Esophagus muscularis mucosa (tissue), 4 donors: ENCODE measurements at regions not wholly inside any gene's neighbourhood (a gene's known extent, or its start where the extent isn't known, plus 50 kb on each side); places are given as distances from the start of the nearest gene placed in this dataset.
A peak's percentile ranks its signal among the peaks of the same experiment; 100 is the strongest.

Experiments
- DNase-seq: peaks from one replicate; pipeline ENCODE4 v3.0.0-alpha.2; 2017; ENCODE audit errors: extremely low spot score
- H3K27ac ChIP-seq, 4 donors: fragments of 200-600 bp; sonication (generic); replicated peaks in 1 of 4; 1 replicate in 3 of 4; 2 replicates in 1 of 4; pipeline ENCODE4 v1.5.1; 2016 to 2019; ENCODE audit warnings: mild to moderate bottlenecking in 1 of 4
- H3K27me3 ChIP-seq, 4 donors: fragments of 200-600 bp; sonication (generic); one replicate each; pipeline versions ENCODE4 v1.5.1 to v1.6.0; 2016 to 2019
- H3K36me3 ChIP-seq, 4 donors: fragments of 200-600 bp; sonication (generic); one replicate each; pipeline ENCODE4 v1.5.1; 2016 to 2019
- H3K4me1 ChIP-seq, 4 donors: fragments of 200-600 bp; sonication (generic); one replicate each; pipeline ENCODE4 v1.5.1; 2016 to 2019
- H3K4me3 ChIP-seq, 4 donors: fragments of 200-600 bp; sonication (generic); 1 replicate in 2 of 4; 2 replicates in 2 of 4; pipeline ENCODE4 v1.5.1; 2016 to 2019; ENCODE audit warnings: mild to moderate bottlenecking in 4 of 4, moderate library complexity in 1 of 4
- H3K9me3 ChIP-seq, 4 donors: fragments of 200-600 bp; sonication (generic); 1 replicate in 3 of 4; 2 replicates in 1 of 4; pipeline ENCODE4 v1.5.1; 2016 to 2019
- CTCF ChIP-seq, 3 experiments: fragments of 200-600 bp in 2 of 3; fragments of 450-650 bp in 1 of 3; sonication (generic) in 2 of 3; IDR thresholded peaks; one replicate each; pipeline ENCODE4 v1.5.1; 2017 to 2019; ENCODE audit warnings: antibody characterized with exemption in 3 of 3, mild to moderate bottlenecking in 2 of 3, moderate library complexity in 1 of 3
- EP300 ChIP-seq: sonication (generic); formaldehyde crosslinking; IDR thresholded peaks from one replicate; pipeline ENCODE4 v1.6.1; 2017; ENCODE audit warnings: antibody characterized with exemption
- POLR2A ChIP-seq: fragments of 450-650 bp; IDR thresholded peaks from one replicate; pipeline ENCODE4 v1.6.1; 2017; ENCODE audit warnings: antibody characterized with exemption, moderate library complexity, mild to moderate bottlenecking, low read depth
- POLR2AphosphoS5 ChIP-seq, 2 donors: sonication (generic); formaldehyde crosslinking; IDR thresholded peaks; one replicate each; pipeline ENCODE4 v1.6.1; 2017; ENCODE audit warnings: antibody characterized with exemption in 2 of 2
- WGBS: methylation state at CpG from one replicate; pipeline ENCODE4 v1.1.5; 2018; 5-methylcytosine and 5-hydroxymethylcytosine counted together
- intact Hi-C: fragments of 100-400 bp; cut with DNase I; formaldehyde crosslinking; loops from one replicate; pipeline ENCODE4 v1.15.1; 2023

- Histone ChIP-seq H3K36me3 (no peaks in the 10 kb centered on the region), H3K9me3 (no peaks in the 10 kb centered on the region), H3K27me3 (peaks cover 0 to 4% (median 0%) of the 10 kb centered on the region in 4 donors), H3K27ac (no peak overlapping the region), H3K4me3 (no peak overlapping the region), H3K4me1 (no peaks in the 10 kb centered on the region)
- intact Hi-C loops, result no loop called here
- WGBS, result 98% methylated on average over 2 of the region's 2 CpGs
- peak; percentile 53 for DNase-seq
- no peak for TF ChIP-seq EP300
Measured at GRCh38 chr11:11750017-11750878, 91.5 kb upstream of the USP47 start.

- peak; percentile 21 for DNase-seq
- Histone ChIP-seq H3K4me1 (no peaks in the 10 kb centered on the region), H3K36me3 (no peaks in the 10 kb centered on the region), H3K27me3 (no peaks in the 10 kb centered on the region), H3K27ac (no peak overlapping the region), H3K4me3 (no peak overlapping the region), H3K9me3 (no peaks in the 10 kb centered on the region)
- TF ChIP-seq EP300 (no peak), POLR2AphosphoS5 (IDR thresholded peaks at IDR 0.05) (no peak), POLR2A (no peak), CTCF (IDR thresholded peaks at IDR 0.05) (no peak)
- intact Hi-C loops, result no loop called here
- 91% methylated on average over 4 of the region's 4 CpGs for WGBS
Measured at GRCh38 chr11:11748706-11749365, 92.9 kb upstream of the USP47 start.

DNA sequence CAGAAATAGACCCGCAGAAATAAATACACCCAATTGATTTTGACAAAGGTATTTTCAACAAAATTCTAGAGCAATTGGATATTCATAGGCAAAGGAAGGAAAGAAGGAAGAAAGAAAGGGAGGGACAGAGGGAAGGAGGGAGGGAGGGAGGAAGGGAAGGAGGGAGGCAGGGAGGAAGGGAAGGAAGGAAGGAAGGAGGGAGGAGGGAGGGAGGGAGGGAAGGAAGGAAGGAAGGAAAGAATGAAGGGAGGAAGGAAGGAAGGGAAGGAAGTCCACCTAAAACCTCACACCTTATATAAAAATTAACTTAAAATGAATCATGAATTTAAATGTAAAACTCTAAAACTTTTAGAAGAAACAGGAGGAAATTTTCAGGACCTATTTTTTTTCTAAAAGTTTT lies 94.2 kb upstream of the USP47 start:
- Histone ChIP-seq H3K27me3 (no peaks in the 10 kb centered on the region), H3K4me1 (no peaks in the 10 kb centered on the region), H3K27ac (no peak overlapping the region), H3K9me3 (no peaks in the 10 kb centered on the region), H3K36me3 (no peaks in the 10 kb centered on the region), H3K4me3 (no peak overlapping the region)
- intact Hi-C loops, result no loop called here
- TF ChIP-seq CTCF (IDR thresholded peaks at IDR 0.05), result no peak
- no peak for TF ChIP-seq POLR2A
- TF ChIP-seq POLR2AphosphoS5 (IDR thresholded peaks at IDR 0.05), result no peak
- TF ChIP-seq EP300, result no peak
- WGBS, result 77% methylated on average over 1 of the region's 1 CpG
- no peak for DNase-seq

DNA sequence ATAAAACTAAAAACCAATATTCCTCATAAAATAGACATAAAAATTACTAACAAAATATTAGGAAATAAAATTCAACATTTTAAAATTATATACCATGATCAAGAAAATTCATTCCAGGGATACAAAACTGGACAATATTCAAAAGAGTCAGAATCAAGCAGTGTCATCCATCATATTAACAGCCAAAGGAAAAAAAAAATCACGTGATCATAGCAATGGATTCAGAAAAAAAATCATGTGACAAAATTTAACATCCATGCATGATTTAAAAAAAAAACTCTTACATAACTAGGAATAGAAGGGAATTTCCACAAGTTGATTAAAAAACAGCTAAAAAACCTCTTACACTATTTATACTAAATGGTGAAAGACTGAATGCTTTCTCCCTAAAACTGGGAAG lies 95.3 kb upstream of the USP47 start:
- no peak for TF ChIP-seq POLR2A
- no peak for TF ChIP-seq POLR2AphosphoS5 (IDR thresholded peaks at IDR 0.05)
- TF ChIP-seq CTCF (IDR thresholded peaks at IDR 0.05), result no peak
- no peak for TF ChIP-seq EP300
- 89% methylated on average over 1 of the region's 1 CpG for WGBS
- intact Hi-C loops, result no loop called here

GRCh38 chr11:11743216-11743615 lies 98.6 kb upstream of the USP47 start:
- Histone ChIP-seq H3K27me3 (no peaks in the 10 kb centered on the region), H3K4me3 (no peak overlapping the region), H3K9me3 (no peaks in the 10 kb centered on the region), H3K36me3 (no peaks in the 10 kb centered on the region), H3K27ac (no peak overlapping the region), H3K4me1 (no peaks in the 10 kb centered on the region)
- peak; percentile 88 for DNase-seq
- 94% methylated on average over 3 of the region's 3 CpGs for WGBS
- intact Hi-C loops, result no loop called here
- TF ChIP-seq CTCF (IDR thresholded peaks at IDR 0.05) (no peak), EP300 (no peak), POLR2A (no peak), POLR2AphosphoS5 (IDR thresholded peaks at IDR 0.05) (no peak)

More for the DNA sequence above, 95.3 kb upstream of the USP47 start:
- no peaks in the 10 kb centered on the region for H3K36me3 ChIP-seq
- no peak for DNase-seq
- no peak overlapping the region for H3K4me3 ChIP-seq
- no peak overlapping the region for H3K27ac ChIP-seq
- no peaks in the 10 kb centered on the region for H3K27me3 ChIP-seq
- H3K4me1 ChIP-seq, result no peaks in the 10 kb centered on the region
- no peaks in the 10 kb centered on the region for H3K9me3 ChIP-seq
